AG09309 (cell line): ENCODE measurements at regions not wholly inside any gene's neighbourhood (a gene's known extent, or its start where the extent isn't known, plus 50 kb on each side); places are given as distances from the start of the nearest gene placed in this dataset.

Experiments
- DNase-seq: peaks from one replicate; pipeline ENCODE4 v3.0.0-alpha.2; 2010; ENCODE audit warnings: low read depth
- H3K4me3 ChIP-seq: 2 replicates; pipeline ENCODE4 v1.5.1; 2011; ENCODE audit warnings: mild to moderate bottlenecking, low read depth, low read length, moderate library complexity; ENCODE audit not compliant: control insufficient read depth
- CTCF ChIP-seq: IDR thresholded peaks from 2 replicates; pipeline ENCODE4 v1.5.1; 2011; ENCODE audit warnings: mild to moderate bottlenecking, low read depth, low read length, inconsistent platforms; ENCODE audit not compliant: insufficient read depth, control insufficient read depth; ENCODE audit errors: missing control alignments

- DNase-seq: no peak
- no peak for TF ChIP-seq CTCF
- H3K4me3 ChIP-seq: no peak overlapping the region
Measured at GRCh38 chr22:44442186-44442815, 55.7 kb downstream of the RTL6 start.

- H3K4me3 ChIP-seq: no peak overlapping the region
- DNase-seq: no peak
- TF ChIP-seq CTCF: no peak
Measured at GRCh38 chr22:44441401-44442185, 56.4 kb downstream of the RTL6 start.

- no peak overlapping the region for H3K4me3 ChIP-seq
- no peak for TF ChIP-seq CTCF
- no peak for DNase-seq
Measured at GRCh38 chr22:44440224-44441160, 57.5 kb downstream of the RTL6 start.

- H3K4me3 ChIP-seq: no peak overlapping the region
- TF ChIP-seq CTCF: no peak
- DNase-seq: no peak
Measured at GRCh38 chr22:44439356-44440223, 58.4 kb downstream of the RTL6 start.

- no peak overlapping the region for H3K4me3 ChIP-seq
- no peak for TF ChIP-seq CTCF
- DNase-seq: no peak
Measured at GRCh38 chr22:44438481-44439131, 59.4 kb downstream of the RTL6 start.

- DNase-seq: no peak
- no peak overlapping the region for H3K4me3 ChIP-seq
- peak; percentile 3 for TF ChIP-seq CTCF
Measured at GRCh38 chr22:44438056-44438455, 60.0 kb downstream of the RTL6 start.
